ENCODE measurements at regions not wholly inside any gene's neighbourhood (a gene's known extent, or its start where the extent isn't known, plus 50 kb on each side); places are given as distances from the start of the nearest gene placed in this dataset.

GRCh38 chr20:61114493-61115175 lies 137.4 kb upstream of the CDH4 start:
- no peak overlapping the region for H3K4me3 ChIP-seq (ENCODE audit: low read depth, low read length)
- in situ Hi-C loops (cut with HindIII; ENCODE audit: low sequenced_read_pairs), result no loop called here
- no peak for TF ChIP-seq CTCF (IDR thresholded peaks at IDR 0.05; ENCODE audit: low read depth, low read length)
- DNase-seq (ENCODE audit: low read depth, low spot score), result no peak

GRCh38 chr20:61115364-61116065 lies 136.5 kb upstream of the CDH4 start:
- in situ Hi-C loops (cut with HindIII; ENCODE audit: low sequenced_read_pairs), result no loop called here
- DNase-seq (ENCODE audit: low read depth, low spot score), result no peak
- H3K4me3 ChIP-seq (ENCODE audit: low read depth, low read length), result no peak overlapping the region
- no peak for TF ChIP-seq CTCF (IDR thresholded peaks at IDR 0.05; ENCODE audit: low read depth, low read length)

- H3K4me3 ChIP-seq (ENCODE audit: low read depth, low read length), result no peak overlapping the region
- DNase-seq (ENCODE audit: low read depth, low spot score), result peak; percentile 59
- no peak for TF ChIP-seq CTCF (IDR thresholded peaks at IDR 0.05; ENCODE audit: low read depth, low read length)
- in situ Hi-C loops (cut with HindIII; ENCODE audit: low sequenced_read_pairs), result no loop called here
Measured at GRCh38 chr20:61117725-61118124, 134.3 kb upstream of the CDH4 start.

- in situ Hi-C loops (cut with HindIII; ENCODE audit: low sequenced_read_pairs), result no loop called here
- no peak for TF ChIP-seq CTCF (IDR thresholded peaks at IDR 0.05; ENCODE audit: low read depth, low read length)
- no peak overlapping the region for H3K4me3 ChIP-seq (ENCODE audit: low read depth, low read length)
- peak; percentile 47 for DNase-seq (ENCODE audit: low read depth, low spot score)
Measured at GRCh38 chr20:61118429-61119224, 133.4 kb upstream of the CDH4 start.

- TF ChIP-seq CTCF (IDR thresholded peaks at IDR 0.05; ENCODE audit: low read depth, low read length), result no peak
- in situ Hi-C loops (cut with HindIII; ENCODE audit: low sequenced_read_pairs), result no loop called here
- H3K4me3 ChIP-seq (ENCODE audit: low read depth, low read length), result no peak overlapping the region
- DNase-seq (ENCODE audit: low read depth, low spot score), result no peak
Measured at GRCh38 chr20:61119273-61119672, 132.8 kb upstream of the CDH4 start.

GRCh38 chr20:61119794-61120410 lies 132.2 kb upstream of the CDH4 start:
- no peak overlapping the region for H3K4me3 ChIP-seq (ENCODE audit: low read depth, low read length)
- DNase-seq (ENCODE audit: low read depth, low spot score), result no peak
- no peak for TF ChIP-seq CTCF (IDR thresholded peaks at IDR 0.05; ENCODE audit: low read depth, low read length)
- in situ Hi-C loops (cut with HindIII; ENCODE audit: low sequenced_read_pairs), result no loop called here
